Medulla oblongata (tissue), 1 donor: ENCODE measurements at regions not wholly inside any gene's neighbourhood (a gene's known extent, or its start where the extent isn't known, plus 50 kb on each side); places are given as distances from the start of the nearest gene placed in this dataset.
A peak's percentile ranks its signal among the peaks of the same experiment; 100 is the strongest.

ENCODE experiments used
- DNase-seq: peaks from one replicate; pipeline ENCODE4 v3.0.0-alpha.2; 2015; ENCODE audit errors: extremely low spot score

- no peak for DNase-seq
Measured at GRCh38 chr2:147468349-147468748, 376.5 kb upstream of the ACVR2A start.

- no peak for DNase-seq
Measured at GRCh38 chr2:147467441-147467840, 377.4 kb upstream of the ACVR2A start.

GRCh38 chr2:147464737-147465357 is 380.0 kb upstream of the ACVR2A start:
- no peak for DNase-seq

- no peak for DNase-seq
Measured at GRCh38 chr2:147463881-147464520, 380.8 kb upstream of the ACVR2A start.

- DNase-seq, result no peak
Measured at GRCh38 chr2:147460155-147460554, 384.7 kb upstream of the ACVR2A start.

GRCh38 chr2:147456779-147457178 is 388.1 kb upstream of the ACVR2A start:
- no peak for DNase-seq

- no peak for DNase-seq
Measured at GRCh38 chr2:147451902-147452515, 392.8 kb upstream of the ACVR2A start.

- DNase-seq, result no peak
Measured at GRCh38 chr2:147450661-147451510, 393.9 kb upstream of the ACVR2A start.

- no peak for DNase-seq
Measured at GRCh38 chr2:147449323-147449991, 395.4 kb upstream of the ACVR2A start.

GRCh38 chr2:147442816-147443215 is 402.0 kb upstream of the ACVR2A start:
- DNase-seq, result peak; percentile 6

GRCh38 chr2:147441182-147441581 is 403.6 kb upstream of the ACVR2A start:
- no peak for DNase-seq

GRCh38 chr2:147440734-147441133 is 404.1 kb upstream of the ACVR2A start:
- no peak for DNase-seq

GRCh38 chr2:147439986-147440385 is 404.8 kb upstream of the ACVR2A start:
- no peak for DNase-seq

GRCh38 chr2:147438882-147439281 is 405.9 kb upstream of the ACVR2A start:
- DNase-seq, result no peak

GRCh38 chr2:147433822-147434221 is 411.0 kb upstream of the ACVR2A start:
- DNase-seq, result no peak

- no peak for DNase-seq
Measured at GRCh38 chr2:147430408-147430807, 414.4 kb upstream of the ACVR2A start.

GRCh38 chr2:147428120-147428747 is 416.6 kb upstream of the ACVR2A start:
- no peak for DNase-seq

GRCh38 chr2:147425437-147426029 is 419.3 kb upstream of the ACVR2A start:
- DNase-seq, result peak; percentile 50

GRCh38 chr2:147424766-147425165 is 420.1 kb upstream of the ACVR2A start:
- no peak for DNase-seq

GRCh38 chr2:147420947-147421675 is 423.7 kb upstream of the ACVR2A start:
- DNase-seq, result no peak
